Body of pancreas (tissue), 4 donors: ENCODE measurements at regions not wholly inside any gene's neighbourhood (a gene's known extent, or its start where the extent isn't known, plus 50 kb on each side); places are given as distances from the start of the nearest gene placed in this dataset.

Experiments used
- CTCF ChIP-seq, 7 experiments: fragments of 450-650 bp in 4 of 7; fragments of 200-600 bp in 3 of 7; sonication (generic) in 3 of 7; IDR thresholded peaks; one replicate each; pipeline ENCODE4 v1.5.1; 2016 to 2019; ENCODE audit warnings: antibody characterized with exemption in 7 of 7
- POLR2A ChIP-seq, 3 donors: fragments of 450-650 bp; IDR thresholded peaks; one replicate each; pipeline ENCODE4 v1.6.1; 2016; ENCODE audit warnings: antibody characterized with exemption in 3 of 3, mild to moderate bottlenecking in 2 of 3

- TF ChIP-seq CTCF (IDR thresholded peaks at IDR 0.05) (no peak), POLR2A (IDR thresholded peaks at IDR 0.05) (no peak)
These were observed 140.0 kb upstream of the HS3ST3A1 start for GRCh38 chr17:13741744-13742143.
